ENCODE measurements at regions not wholly inside any gene's neighbourhood (a gene's known extent, or its start where the extent isn't known, plus 50 kb on each side); places are given as distances from the start of the nearest gene placed in this dataset.
"Not testable (repeated sequence)": the region's sequence is repeated elsewhere in the genome, so short reads cannot be mapped to it uniquely, and the experiment has no call there.

GRCh38 chr7:135872861-135873260, 104.3 kb downstream of the MTPN start:
- H3K4me1 ChIP-seq; H3K9me3 ChIP-seq; H3K36me3 ChIP-seq; H3K27ac ChIP-seq; DNase-seq; H3K4me3 ChIP-seq; H3K27me3 ChIP-seq; intact Hi-C loops (cut with DNase I; ENCODE audit: low total_unique reads): not testable (repeated sequence)

GRCh38 chr7:135862586-135863340, 114.2 kb upstream of the FAM180A start:
- Histone ChIP-seq H3K36me3 (no peaks in the 10 kb centered on the region), H3K27ac (no peak overlapping the region), H3K27me3 (no peaks in the 10 kb centered on the region), H3K4me1 (no peaks in the 10 kb centered on the region), H3K4me3 (no peak overlapping the region), H3K9me3 (no peaks in the 10 kb centered on the region)
- no peak for TF ChIP-seq CTCF (IDR thresholded peaks at IDR 0.05)
- no peak for DNase-seq
- intact Hi-C loops (cut with DNase I; ENCODE audit: low total_unique reads): no loop called here

GRCh38 chr7:135859538-135859937, 110.9 kb upstream of the FAM180A start:
- Histone ChIP-seq H3K27ac (no peak overlapping the region), H3K36me3 (no peaks in the 10 kb centered on the region), H3K9me3 (no peaks in the 10 kb centered on the region), H3K4me3 (no peak overlapping the region), H3K4me1 (no peaks in the 10 kb centered on the region), H3K27me3 (no peaks in the 10 kb centered on the region)
- DNase-seq: no peak
- TF ChIP-seq CTCF (IDR thresholded peaks at IDR 0.05): no peak
- intact Hi-C loops (cut with DNase I; ENCODE audit: low total_unique reads): no loop called here

- Histone ChIP-seq H3K36me3 (no peaks in the 10 kb centered on the region), H3K27me3 (no peaks in the 10 kb centered on the region), H3K4me3 (no peak overlapping the region), H3K27ac (no peak overlapping the region), H3K9me3 (no peaks in the 10 kb centered on the region), H3K4me1 (no peaks in the 10 kb centered on the region)
- DNase-seq: no peak
- TF ChIP-seq CTCF (IDR thresholded peaks at IDR 0.05): no peak
- intact Hi-C loops (cut with DNase I; ENCODE audit: low total_unique reads): no loop called here
Observed at GRCh38 chr7:135858851-135859250, 110.2 kb upstream of the FAM180A start.

GRCh38 chr7:135858379-135858778, 109.8 kb upstream of the FAM180A start:
- DNase-seq: no peak
- no peak overlapping the region for H3K27ac ChIP-seq
- no peaks in the 10 kb centered on the region for H3K27me3 ChIP-seq
- H3K36me3 ChIP-seq: no peaks in the 10 kb centered on the region
- intact Hi-C loops (cut with DNase I; ENCODE audit: low total_unique reads): no loop called here
- no peaks in the 10 kb centered on the region for H3K4me1 ChIP-seq
- H3K9me3 ChIP-seq: no peaks in the 10 kb centered on the region
- H3K4me3 ChIP-seq: no peak overlapping the region
- no peak for TF ChIP-seq CTCF (IDR thresholded peaks at IDR 0.05)

GRCh38 chr7:135857519-135858274, 109.1 kb upstream of the FAM180A start:
- Histone ChIP-seq H3K9me3 (no peaks in the 10 kb centered on the region), H3K4me1 (no peaks in the 10 kb centered on the region), H3K4me3 (no peak overlapping the region), H3K27ac (no peak overlapping the region), H3K36me3 (no peaks in the 10 kb centered on the region), H3K27me3 (no peaks in the 10 kb centered on the region)
- no peak for TF ChIP-seq CTCF (IDR thresholded peaks at IDR 0.05)
- DNase-seq: no peak
- intact Hi-C loops (cut with DNase I; ENCODE audit: low total_unique reads): no loop called here

All from tibial artery (tissue), 4 donors.